ENCODE measurements at regions not wholly inside any gene's neighbourhood (a gene's known extent, or its start where the extent isn't known, plus 50 kb on each side); places are given as distances from the start of the nearest gene placed in this dataset.

GRCh38 chr5:15064396-15064795 is 192.8 kb upstream of the ANKH start:
- intact Hi-C loops (cut with DNase I), result no loop called here
- H3K27me3 ChIP-seq (replicated peaks; ENCODE audit: insufficient read depth), result no peaks in the 10 kb centered on the region
- H3K4me3 ChIP-seq, result no peak overlapping the region
- DNase-seq (ENCODE audit: low spot score), result no peak
- H3K36me3 ChIP-seq, result no peaks in the 10 kb centered on the region
- 91% methylated on average over 2 of the region's 2 CpGs for WGBS
- no peaks in the 10 kb centered on the region for H3K4me1 ChIP-seq (replicated peaks)
- no peak overlapping the region for H3K27ac ChIP-seq
- no peaks in the 10 kb centered on the region for H3K9me3 ChIP-seq
- TF ChIP-seq POLR2A (IDR thresholded peaks at IDR 0.05), result no peak
- no peak for TF ChIP-seq POLR2AphosphoS5 (IDR thresholded peaks at IDR 0.05)
- TF ChIP-seq CTCF (IDR thresholded peaks at IDR 0.05), result no peak

GRCh38 chr5:15056988-15057592 is 185.5 kb upstream of the ANKH start:
- no peak overlapping the region for H3K27ac ChIP-seq
- no peak overlapping the region for H3K4me3 ChIP-seq
- no peaks in the 10 kb centered on the region for H3K4me1 ChIP-seq (replicated peaks)
- intact Hi-C loops (cut with DNase I), result no loop called here
- H3K36me3 ChIP-seq, result no peaks in the 10 kb centered on the region
- H3K9me3 ChIP-seq, result no peaks in the 10 kb centered on the region
- no peak for DNase-seq (ENCODE audit: low spot score)
- 91% methylated on average over 6 of the region's 6 CpGs for WGBS
- no peaks in the 10 kb centered on the region for H3K27me3 ChIP-seq (replicated peaks; ENCODE audit: insufficient read depth)
- TF ChIP-seq POLR2AphosphoS5 (IDR thresholded peaks at IDR 0.05) (no peak), POLR2A (IDR thresholded peaks at IDR 0.05) (no peak), CTCF (IDR thresholded peaks at IDR 0.05) (no peak)

- H3K36me3 ChIP-seq, result no peaks in the 10 kb centered on the region
- no peaks in the 10 kb centered on the region for H3K27me3 ChIP-seq (replicated peaks; ENCODE audit: insufficient read depth)
- H3K27ac ChIP-seq, result no peak overlapping the region
- H3K9me3 ChIP-seq, result no peaks in the 10 kb centered on the region
- no peak for DNase-seq (ENCODE audit: low spot score)
- intact Hi-C loops (cut with DNase I), result no loop called here
- H3K4me1 ChIP-seq (replicated peaks), result no peaks in the 10 kb centered on the region
- TF ChIP-seq POLR2AphosphoS5 (IDR thresholded peaks at IDR 0.05) (no peak), CTCF (IDR thresholded peaks at IDR 0.05) (no peak), POLR2A (IDR thresholded peaks at IDR 0.05) (no peak)
- 71% methylated on average over 3 of the region's 3 CpGs for WGBS
- no peak overlapping the region for H3K4me3 ChIP-seq
Observed at GRCh38 chr5:15044521-15044920, 172.9 kb upstream of the ANKH start.

GRCh38 chr5:15037247-15037908 is 165.8 kb upstream of the ANKH start:
- no peak for TF ChIP-seq CTCF (IDR thresholded peaks at IDR 0.05)
- no peak for TF ChIP-seq POLR2AphosphoS5 (IDR thresholded peaks at IDR 0.05)
- TF ChIP-seq POLR2A (IDR thresholded peaks at IDR 0.05), result no peak
- 56% methylated on average over 4 of the region's 4 CpGs for WGBS
- Histone ChIP-seq H3K4me3 (no peak overlapping the region), H3K36me3 (no peaks in the 10 kb centered on the region), H3K27ac (no peak overlapping the region), H3K4me1 (replicated peaks) (no peaks in the 10 kb centered on the region), H3K27me3 (replicated peaks; ENCODE audit: insufficient read depth) (no peaks in the 10 kb centered on the region), H3K9me3 (no peaks in the 10 kb centered on the region)
- no peak for DNase-seq (ENCODE audit: low spot score)
- intact Hi-C loops (cut with DNase I), result no loop called here

GRCh38 chr5:15034379-15034778 is 162.8 kb upstream of the ANKH start:
- intact Hi-C loops (cut with DNase I), result no loop called here
- Histone ChIP-seq H3K36me3 (no peaks in the 10 kb centered on the region), H3K9me3 (no peaks in the 10 kb centered on the region), H3K4me1 (replicated peaks) (no peaks in the 10 kb centered on the region), H3K4me3 (no peak overlapping the region), H3K27me3 (replicated peaks; ENCODE audit: insufficient read depth) (no peaks in the 10 kb centered on the region), H3K27ac (no peak overlapping the region)
- WGBS, result 77% methylated on average over 5 of the region's 5 CpGs
- no peak for DNase-seq (ENCODE audit: low spot score)
- TF ChIP-seq POLR2AphosphoS5 (IDR thresholded peaks at IDR 0.05) (no peak), CTCF (IDR thresholded peaks at IDR 0.05) (no peak), POLR2A (IDR thresholded peaks at IDR 0.05) (no peak)
